ENCODE measurements at regions not wholly inside any gene's neighbourhood (a gene's known extent, or its start where the extent isn't known, plus 50 kb on each side); places are given as distances from the start of the nearest gene placed in this dataset.

DNA sequence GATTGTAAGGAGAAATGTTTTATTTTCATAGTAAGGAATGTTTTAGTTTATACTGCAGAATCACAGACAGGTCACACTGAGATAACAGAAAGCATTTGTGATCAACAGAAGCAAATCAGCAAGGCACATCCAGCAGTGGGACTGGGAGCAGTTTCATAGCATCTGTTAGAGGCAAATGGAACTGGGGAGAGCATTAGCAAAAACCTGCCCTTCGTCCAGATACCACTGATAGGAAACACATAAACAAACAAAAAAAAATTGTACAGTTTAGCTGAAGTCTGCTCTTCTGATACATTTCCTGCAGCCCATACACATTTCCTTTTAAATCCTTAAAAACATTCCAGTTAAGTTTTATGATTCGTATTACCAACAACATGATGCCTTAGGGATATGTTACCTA is 374.3 kb downstream of the PCDH7 start:
- TF ChIP-seq, protein P1, sequence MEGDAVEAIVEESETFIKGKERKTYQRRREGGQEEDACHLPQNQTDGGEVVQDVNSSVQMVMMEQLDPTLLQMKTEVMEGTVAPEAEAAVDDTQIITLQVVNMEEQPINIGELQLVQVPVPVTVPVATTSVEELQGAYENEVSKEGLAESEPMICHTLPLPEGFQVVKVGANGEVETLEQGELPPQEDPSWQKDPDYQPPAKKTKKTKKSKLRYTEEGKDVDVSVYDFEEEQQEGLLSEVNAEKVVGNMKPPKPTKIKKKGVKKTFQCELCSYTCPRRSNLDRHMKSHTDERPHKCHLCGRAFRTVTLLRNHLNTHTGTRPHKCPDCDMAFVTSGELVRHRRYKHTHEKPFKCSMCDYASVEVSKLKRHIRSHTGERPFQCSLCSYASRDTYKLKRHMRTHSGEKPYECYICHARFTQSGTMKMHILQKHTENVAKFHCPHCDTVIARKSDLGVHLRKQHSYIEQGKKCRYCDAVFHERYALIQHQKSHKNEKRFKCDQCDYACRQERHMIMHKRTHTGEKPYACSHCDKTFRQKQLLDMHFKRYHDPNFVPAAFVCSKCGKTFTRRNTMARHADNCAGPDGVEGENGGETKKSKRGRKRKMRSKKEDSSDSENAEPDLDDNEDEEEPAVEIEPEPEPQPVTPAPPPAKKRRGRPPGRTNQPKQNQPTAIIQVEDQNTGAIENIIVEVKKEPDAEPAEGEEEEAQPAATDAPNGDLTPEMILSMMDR (IDR thresholded peaks at IDR 0.05; ENCODE audit: control insufficient read depth, extremely low read depth, insufficient read depth) = no peak
- no peak for DNase-seq (ENCODE audit: low read depth)
- no peak overlapping the region for H3K4me3 ChIP-seq (ENCODE audit: low read depth, low read length)

DNA sequence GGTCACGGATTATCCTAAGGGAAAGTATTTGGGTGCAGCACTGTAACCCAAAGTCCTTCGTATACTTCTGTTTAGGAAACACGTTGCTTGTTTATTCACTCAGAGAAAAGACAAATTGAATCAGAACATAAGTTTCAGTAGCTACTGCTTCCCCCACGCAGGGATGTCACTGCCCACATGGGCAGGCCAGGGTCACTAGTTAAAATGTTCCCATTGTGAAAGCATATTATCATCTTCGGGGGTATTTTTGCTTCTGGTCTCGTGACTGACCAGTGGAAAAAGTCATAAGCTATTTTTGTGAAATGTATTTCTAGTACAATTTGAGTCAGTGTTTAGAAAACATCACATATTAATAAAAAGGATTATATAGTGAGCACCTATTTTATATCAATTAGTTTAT is 377.8 kb downstream of the PCDH7 start:
- TF ChIP-seq, protein P1 (IDR thresholded peaks at IDR 0.05; ENCODE audit: control insufficient read depth, extremely low read depth, insufficient read depth) = no peak
- no peak for DNase-seq (ENCODE audit: low read depth)
- H3K4me3 ChIP-seq (ENCODE audit: low read depth, low read length) = no peak overlapping the region

DNA sequence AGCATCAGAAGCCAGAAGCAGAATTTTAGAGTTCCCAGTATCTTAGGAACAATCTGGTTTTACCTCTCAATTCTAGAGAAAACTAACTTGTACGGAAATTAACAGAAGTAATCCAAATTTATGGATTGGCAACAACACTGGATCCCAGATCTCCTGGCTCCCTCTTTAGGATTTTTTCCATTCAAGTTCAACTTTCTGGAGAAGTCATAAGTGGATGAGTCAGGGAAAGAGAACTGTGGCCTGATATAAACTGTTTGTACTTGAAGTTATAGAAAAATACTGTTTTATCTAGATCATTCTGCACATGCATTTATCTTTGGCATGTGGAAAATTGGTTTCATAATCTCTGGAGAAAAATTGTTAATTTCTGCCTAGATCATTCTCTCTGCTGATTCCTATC is 380.4 kb downstream of the PCDH7 start:
- H3K4me3 ChIP-seq (ENCODE audit: low read depth, low read length) = no peak overlapping the region
- DNase-seq (ENCODE audit: low read depth) = no peak
- TF ChIP-seq, protein P1 (IDR thresholded peaks at IDR 0.05; ENCODE audit: control insufficient read depth, extremely low read depth, insufficient read depth) = no peak

DNA sequence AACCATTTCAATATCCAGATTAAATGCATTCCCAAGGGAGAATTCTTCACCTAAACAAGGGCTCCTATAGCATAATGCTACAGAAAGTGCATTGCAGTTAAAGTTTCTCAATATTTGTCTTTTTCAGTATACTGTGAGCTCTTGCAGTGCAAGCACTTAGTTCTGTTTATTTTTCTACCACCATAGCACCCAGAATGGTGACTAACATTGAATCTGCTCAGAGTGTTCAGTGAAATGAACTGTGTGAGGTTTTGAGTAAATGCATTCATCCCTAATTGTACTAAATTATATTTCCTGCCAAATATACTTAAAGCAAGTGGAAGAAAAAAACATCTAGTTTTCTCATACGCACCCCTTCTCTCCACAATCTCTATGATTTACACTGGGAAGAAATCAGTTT is 383.9 kb downstream of the PCDH7 start:
- no peak overlapping the region for H3K4me3 ChIP-seq (ENCODE audit: low read depth, low read length)
- no peak for DNase-seq (ENCODE audit: low read depth)
- TF ChIP-seq, protein P1 (IDR thresholded peaks at IDR 0.05; ENCODE audit: control insufficient read depth, extremely low read depth, insufficient read depth) = no peak

DNA sequence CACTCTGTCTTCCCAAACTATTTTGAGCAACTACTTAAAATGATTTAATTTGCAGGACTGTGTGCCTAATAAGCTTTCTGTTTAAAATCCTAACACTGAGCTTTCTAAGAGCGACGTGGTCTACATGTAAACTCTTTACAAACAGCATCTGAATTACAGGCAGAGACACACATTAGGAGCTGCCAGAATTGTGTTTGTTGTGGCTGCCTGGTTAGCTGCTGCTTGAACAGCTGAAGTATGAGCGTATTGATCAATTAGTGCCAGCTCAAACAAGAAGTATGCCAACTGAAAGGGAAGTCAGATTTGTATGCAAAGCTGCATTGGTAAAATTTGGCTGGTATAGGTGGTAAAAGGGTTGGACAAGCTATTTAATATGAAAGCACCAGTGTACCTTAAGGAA is 384.4 kb downstream of the PCDH7 start:
- H3K4me3 ChIP-seq (ENCODE audit: low read depth, low read length) = no peak overlapping the region
- TF ChIP-seq, protein P1 (IDR thresholded peaks at IDR 0.05; ENCODE audit: control insufficient read depth, extremely low read depth, insufficient read depth) = no peak
- DNase-seq (ENCODE audit: low read depth) = peak; percentile 72

DNA sequence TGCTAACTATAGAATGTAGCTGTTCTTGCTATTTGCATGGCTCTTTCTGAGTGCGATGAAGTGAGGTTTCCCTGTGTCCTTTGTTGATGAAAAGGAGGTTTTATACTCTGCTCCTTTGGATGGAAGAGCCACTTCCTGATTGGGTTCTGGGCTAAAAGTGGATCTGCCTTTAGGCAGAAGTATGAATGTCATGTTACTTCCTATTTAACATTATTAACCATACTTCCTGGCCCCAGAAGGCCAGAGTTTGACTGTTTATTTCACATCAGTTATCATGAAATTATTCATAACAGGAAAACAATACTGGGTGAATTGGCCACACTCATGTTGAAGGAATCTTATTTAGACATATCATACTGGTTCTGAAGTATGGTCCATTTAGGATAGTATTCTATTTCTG is 386.2 kb downstream of the PCDH7 start:
- H3K4me3 ChIP-seq (ENCODE audit: low read depth, low read length) = no peak overlapping the region
- TF ChIP-seq, protein P1 (IDR thresholded peaks at IDR 0.05; ENCODE audit: control insufficient read depth, extremely low read depth, insufficient read depth) = no peak
- DNase-seq (ENCODE audit: low read depth) = no peak

DNA sequence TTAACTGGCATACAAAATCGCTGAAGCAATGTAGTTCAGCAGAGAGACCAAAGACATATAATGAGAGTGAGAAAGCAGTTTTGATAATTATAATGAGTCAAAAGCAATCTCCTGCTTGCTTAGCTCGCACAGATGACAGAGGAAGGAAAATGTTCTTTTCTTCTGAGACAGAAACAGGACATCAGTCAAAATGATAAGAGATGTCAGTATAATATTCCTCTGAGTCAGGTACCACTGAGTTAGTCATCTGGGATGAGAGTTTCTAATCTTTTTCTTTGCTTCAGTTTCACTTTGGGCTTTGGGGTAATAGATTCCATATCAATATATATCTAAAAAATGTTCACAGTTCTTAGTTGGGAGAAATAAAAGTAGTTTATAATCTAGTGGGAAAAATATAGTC is 387.2 kb downstream of the PCDH7 start:
- TF ChIP-seq, protein P1 (IDR thresholded peaks at IDR 0.05; ENCODE audit: control insufficient read depth, extremely low read depth, insufficient read depth) = no peak
- H3K4me3 ChIP-seq (ENCODE audit: low read depth, low read length) = no peak overlapping the region
- no peak for DNase-seq (ENCODE audit: low read depth)

Data from LNCaP clone FGC (cell line).